ENCODE measurements at regions not wholly inside any gene's neighbourhood (a gene's known extent, or its start where the extent isn't known, plus 50 kb on each side); places are given as distances from the start of the nearest gene placed in this dataset.
"Not testable (repeated sequence)": the region's sequence is repeated elsewhere in the genome, so short reads cannot be mapped to it uniquely, and the experiment has no call there.

- Histone ChIP-seq H3K4me1 (ENCODE audit: control insufficient read depth in 5 of 5, insufficient read depth in 5 of 5, low read length in 5 of 5) (peaks cover 0 to 5% (median 0%) of the 10 kb centered on the region in 5 donors), H3K9ac (ENCODE audit: low read length in 5 of 5) (no peak overlapping the region), H3K27me3 (ENCODE audit: control insufficient read depth in 5 of 5, insufficient read depth in 4 of 5, low read length in 5 of 5) (no peaks in the 10 kb centered on the region), H3K9me3 (ENCODE audit: control insufficient read depth in 5 of 5, low read length in 5 of 5) (no peaks in the 10 kb centered on the region), H3K36me3 (ENCODE audit: control insufficient read depth in 5 of 5, insufficient read depth in 5 of 5, low read length in 5 of 5) (no peaks in the 10 kb centered on the region), H3K27ac (ENCODE audit: low read depth, low read length) (no peak overlapping the region), H3K4me3 (ENCODE audit: low read depth in 1 of 5, low read length in 5 of 5) (no peak overlapping the region)
These were observed 104.7 kb upstream of the RREB1 start for GRCh38 chr6:7003041-7003440.

GRCh38 chr6:7004581-7005297 is 103.0 kb upstream of the RREB1 start:
- Histone ChIP-seq H3K36me3 (ENCODE audit: control insufficient read depth in 5 of 5, insufficient read depth in 5 of 5, low read length in 5 of 5) (no peaks in the 10 kb centered on the region), H3K4me3 (ENCODE audit: low read depth in 1 of 5, low read length in 5 of 5) (no peak overlapping the region), H3K27me3 (ENCODE audit: control insufficient read depth in 5 of 5, insufficient read depth in 4 of 5, low read length in 5 of 5) (no peaks in the 10 kb centered on the region), H3K9ac (ENCODE audit: low read length in 5 of 5) (no peak overlapping the region), H3K9me3 (ENCODE audit: control insufficient read depth in 5 of 5, low read length in 5 of 5) (no peaks in the 10 kb centered on the region), H3K4me1 (ENCODE audit: control insufficient read depth in 5 of 5, insufficient read depth in 5 of 5, low read length in 5 of 5) (peaks cover 0 to 8% (median 6%) of the 10 kb centered on the region in 5 donors), H3K27ac (ENCODE audit: low read depth, low read length) (no peak overlapping the region)

- Histone ChIP-seq H3K27ac (ENCODE audit: low read depth, low read length) (no peak overlapping the region), H3K36me3 (ENCODE audit: control insufficient read depth in 5 of 5, insufficient read depth in 5 of 5, low read length in 5 of 5) (no peaks in the 10 kb centered on the region), H3K9ac (ENCODE audit: low read length in 5 of 5) (no peak overlapping the region), H3K4me1 (ENCODE audit: control insufficient read depth in 5 of 5, insufficient read depth in 5 of 5, low read length in 5 of 5) (peaks cover 0 to 8% (median 6%) of the 10 kb centered on the region in 5 donors), H3K27me3 (ENCODE audit: control insufficient read depth in 5 of 5, insufficient read depth in 4 of 5, low read length in 5 of 5) (no peaks in the 10 kb centered on the region), H3K4me3 (ENCODE audit: low read depth in 1 of 5, low read length in 5 of 5) (no peak overlapping the region), H3K9me3 (ENCODE audit: control insufficient read depth in 5 of 5, low read length in 5 of 5) (no peaks in the 10 kb centered on the region)
These were observed 101.1 kb upstream of the RREB1 start for GRCh38 chr6:7006515-7007191.

- Histone ChIP-seq H3K27me3 (ENCODE audit: control insufficient read depth in 5 of 5, insufficient read depth in 4 of 5, low read length in 5 of 5) (no peaks in the 10 kb centered on the region), H3K9ac (ENCODE audit: low read length in 5 of 5) (no peak overlapping the region), H3K36me3 (ENCODE audit: control insufficient read depth in 5 of 5, insufficient read depth in 5 of 5, low read length in 5 of 5) (no peaks in the 10 kb centered on the region), H3K4me3 (ENCODE audit: low read depth in 1 of 5, low read length in 5 of 5) (no peak overlapping the region), H3K27ac (ENCODE audit: low read depth, low read length) (no peak overlapping the region), H3K4me1 (ENCODE audit: control insufficient read depth in 5 of 5, insufficient read depth in 5 of 5, low read length in 5 of 5) (peaks cover 0 to 8% (median 6%) of the 10 kb centered on the region in 5 donors), H3K9me3 (ENCODE audit: control insufficient read depth in 5 of 5, low read length in 5 of 5) (no peaks in the 10 kb centered on the region)
These were observed 99.2 kb upstream of the RREB1 start for GRCh38 chr6:7008451-7008988.

GRCh38 chr6:7016226-7016625 is 91.5 kb upstream of the RREB1 start:
- no peaks in the 10 kb centered on the region for H3K9me3 ChIP-seq (ENCODE audit: control insufficient read depth in 5 of 5, low read length in 5 of 5)
- H3K4me3 ChIP-seq (ENCODE audit: low read depth in 1 of 5, low read length in 5 of 5): no peak overlapping the region
- no peak overlapping the region for H3K9ac ChIP-seq (ENCODE audit: low read length in 5 of 5)
- no peak overlapping the region for H3K27ac ChIP-seq (ENCODE audit: low read depth, low read length)
- no peaks in the 10 kb centered on the region for H3K27me3 ChIP-seq (ENCODE audit: control insufficient read depth in 5 of 5, insufficient read depth in 4 of 5, low read length in 5 of 5)
- no peaks in the 10 kb centered on the region for H3K36me3 ChIP-seq (ENCODE audit: control insufficient read depth in 5 of 5, insufficient read depth in 5 of 5, low read length in 5 of 5)
- peaks cover 0 to 4% (median 0%) of the 10 kb centered on the region in 5 donors for H3K4me1 ChIP-seq (ENCODE audit: control insufficient read depth in 5 of 5, insufficient read depth in 5 of 5, low read length in 5 of 5)

GRCh38 chr6:7021301-7021700 is 86.5 kb upstream of the RREB1 start:
- H3K4me3 ChIP-seq (ENCODE audit: low read depth in 1 of 5, low read length in 5 of 5): no peak overlapping the region
- no peak overlapping the region for H3K27ac ChIP-seq (ENCODE audit: low read depth, low read length)
- H3K9ac ChIP-seq (ENCODE audit: low read length in 5 of 5): no peak overlapping the region
- H3K9me3 ChIP-seq (ENCODE audit: control insufficient read depth in 5 of 5, low read length in 5 of 5): no peaks in the 10 kb centered on the region
- no peaks in the 10 kb centered on the region for H3K36me3 ChIP-seq (ENCODE audit: control insufficient read depth in 5 of 5, insufficient read depth in 5 of 5, low read length in 5 of 5)
- H3K27me3 ChIP-seq (ENCODE audit: control insufficient read depth in 5 of 5, insufficient read depth in 4 of 5, low read length in 5 of 5): no peaks in the 10 kb centered on the region
- H3K4me1 ChIP-seq (ENCODE audit: control insufficient read depth in 5 of 5, insufficient read depth in 5 of 5, low read length in 5 of 5): peaks cover 0 to 2% (median 0%) of the 10 kb centered on the region in 5 donors

GRCh38 chr6:7025861-7026260 is 81.9 kb upstream of the RREB1 start:
- H3K36me3 ChIP-seq (ENCODE audit: control insufficient read depth in 5 of 5, insufficient read depth in 5 of 5, low read length in 5 of 5): no peaks in the 10 kb centered on the region
- H3K4me3 ChIP-seq (ENCODE audit: low read depth in 1 of 5, low read length in 5 of 5): no peak overlapping the region
- H3K27ac ChIP-seq (ENCODE audit: low read depth, low read length): no peak overlapping the region
- no peaks in the 10 kb centered on the region for H3K4me1 ChIP-seq (ENCODE audit: control insufficient read depth in 5 of 5, insufficient read depth in 5 of 5, low read length in 5 of 5)
- no peak overlapping the region for H3K9ac ChIP-seq (ENCODE audit: low read length in 5 of 5)
- H3K27me3 ChIP-seq (ENCODE audit: control insufficient read depth in 5 of 5, insufficient read depth in 4 of 5, low read length in 5 of 5): no peaks in the 10 kb centered on the region
- no peaks in the 10 kb centered on the region for H3K9me3 ChIP-seq (ENCODE audit: control insufficient read depth in 5 of 5, low read length in 5 of 5)

GRCh38 chr6:7028963-7029362 is 78.8 kb upstream of the RREB1 start:
- H3K4me1 ChIP-seq (ENCODE audit: control insufficient read depth in 5 of 5, insufficient read depth in 5 of 5, low read length in 5 of 5); H3K36me3 ChIP-seq (ENCODE audit: control insufficient read depth in 5 of 5, insufficient read depth in 5 of 5, low read length in 5 of 5); H3K27ac ChIP-seq (ENCODE audit: low read depth, low read length); H3K4me3 ChIP-seq (ENCODE audit: low read depth in 1 of 5, low read length in 5 of 5); H3K9ac ChIP-seq (ENCODE audit: low read length in 5 of 5); H3K27me3 ChIP-seq (ENCODE audit: control insufficient read depth in 5 of 5, insufficient read depth in 4 of 5, low read length in 5 of 5); H3K9me3 ChIP-seq (ENCODE audit: control insufficient read depth in 5 of 5, low read length in 5 of 5): not testable (repeated sequence)

- H3K4me3 ChIP-seq (ENCODE audit: low read depth in 1 of 5, low read length in 5 of 5); H3K9ac ChIP-seq (ENCODE audit: low read length in 5 of 5); H3K36me3 ChIP-seq (ENCODE audit: control insufficient read depth in 5 of 5, insufficient read depth in 5 of 5, low read length in 5 of 5); H3K9me3 ChIP-seq (ENCODE audit: control insufficient read depth in 5 of 5, low read length in 5 of 5); H3K27me3 ChIP-seq (ENCODE audit: control insufficient read depth in 5 of 5, insufficient read depth in 4 of 5, low read length in 5 of 5); H3K4me1 ChIP-seq (ENCODE audit: control insufficient read depth in 5 of 5, insufficient read depth in 5 of 5, low read length in 5 of 5); H3K27ac ChIP-seq (ENCODE audit: low read depth, low read length): not testable (repeated sequence)
These were observed 76.8 kb upstream of the RREB1 start for GRCh38 chr6:7030968-7031367.

- Histone ChIP-seq H3K4me1 (ENCODE audit: control insufficient read depth in 5 of 5, insufficient read depth in 5 of 5, low read length in 5 of 5) (peaks cover 0 to 7% (median 0%) of the 10 kb centered on the region in 5 donors), H3K9me3 (ENCODE audit: control insufficient read depth in 5 of 5, low read length in 5 of 5) (no peaks in the 10 kb centered on the region), H3K9ac (ENCODE audit: low read length in 5 of 5) (no peak overlapping the region), H3K4me3 (ENCODE audit: low read depth in 1 of 5, low read length in 5 of 5) (no peak overlapping the region), H3K27me3 (ENCODE audit: control insufficient read depth in 5 of 5, insufficient read depth in 4 of 5, low read length in 5 of 5) (no peaks in the 10 kb centered on the region), H3K36me3 (ENCODE audit: control insufficient read depth in 5 of 5, insufficient read depth in 5 of 5, low read length in 5 of 5) (no peaks in the 10 kb centered on the region), H3K27ac (ENCODE audit: low read depth, low read length) (no peak overlapping the region)
These were observed 74.6 kb upstream of the RREB1 start for GRCh38 chr6:7033202-7033601.

Measured in subcutaneous abdominal adipose tissue (tissue), 5 donors.